Fibroblast of pulmonary artery (primary cell): ENCODE measurements at regions not wholly inside any gene's neighbourhood (a gene's known extent, or its start where the extent isn't known, plus 50 kb on each side); places are given as distances from the start of the nearest gene placed in this dataset.
"Not testable (repeated sequence)": the region's sequence is repeated elsewhere in the genome, so short reads cannot be mapped to it uniquely, and the experiment has no call there.

Source experiments
- DNase-seq: peaks from one replicate; pipeline ENCODE4 v3.0.0-alpha.2; 2010; ENCODE audit warnings: low read depth
- H3K4me3 ChIP-seq: replicated peaks from 2 replicates; pipeline ENCODE4 v1.5.1; 2011; ENCODE audit warnings: low read depth, mild to moderate bottlenecking, control low read depth, low read length, moderate library complexity
- CTCF ChIP-seq: IDR thresholded peaks from 2 replicates; pipeline ENCODE4 v1.5.1; 2011; ENCODE audit warnings: mild to moderate bottlenecking, control low read depth, low read length, inconsistent platforms; ENCODE audit errors: missing control alignments

- no peak for TF ChIP-seq CTCF
- no peak for DNase-seq
- no peak overlapping the region for H3K4me3 ChIP-seq
These were observed 114.5 kb upstream of the LYPLAL1 start for GRCh38 chr1:219058891-219059820.

- no peak for DNase-seq
- H3K4me3 ChIP-seq: no peak overlapping the region
- no peak for TF ChIP-seq CTCF
These were observed 112.9 kb upstream of the LYPLAL1 start for GRCh38 chr1:219060798-219061197.

- H3K4me3 ChIP-seq: no peak overlapping the region
- no peak for TF ChIP-seq CTCF
- DNase-seq: no peak
These were observed 111.5 kb upstream of the LYPLAL1 start for GRCh38 chr1:219062161-219062560.

- no peak for TF ChIP-seq CTCF
- no peak overlapping the region for H3K4me3 ChIP-seq
- DNase-seq: no peak
These were observed 107.6 kb upstream of the LYPLAL1 start for GRCh38 chr1:219066098-219066497.

GRCh38 chr1:219066631-219067349 is 106.9 kb upstream of the LYPLAL1 start:
- no peak overlapping the region for H3K4me3 ChIP-seq
- DNase-seq: peak; percentile 82
- peak; percentile 62 for TF ChIP-seq CTCF

GRCh38 chr1:219067350-219067712 is 106.3 kb upstream of the LYPLAL1 start:
- TF ChIP-seq CTCF: no peak
- no peak overlapping the region for H3K4me3 ChIP-seq
- no peak for DNase-seq

GRCh38 chr1:219070395-219070794 is 103.3 kb upstream of the LYPLAL1 start:
- H3K4me3 ChIP-seq, DNase-seq: not testable (repeated sequence)
